ENCODE measurements at regions not wholly inside any gene's neighbourhood (a gene's known extent, or its start where the extent isn't known, plus 50 kb on each side); places are given as distances from the start of the nearest gene placed in this dataset.

GRCh38 chr9:106590759-106591505 lies 272.0 kb upstream of the ZNF462 start:
- no peak for TF ChIP-seq CTCF (IDR thresholded peaks at IDR 0.05)
- Histone ChIP-seq H3K27ac (no peak overlapping the region), H3K27me3 (ENCODE audit: low read depth) (no peaks in the 10 kb centered on the region), H3K9me3 (no peaks in the 10 kb centered on the region), H3K4me1 (no peaks in the 10 kb centered on the region), H3K4me3 (no peak overlapping the region), H3K36me3 (no peaks in the 10 kb centered on the region)
- ATAC-seq: no peak
- DNase-seq: no peak
- intact Hi-C loops (cut with DNase I): no loop called here

GRCh38 chr9:106593201-106593600 lies 269.8 kb upstream of the ZNF462 start:
- H3K4me1 ChIP-seq: no peaks in the 10 kb centered on the region
- no peak overlapping the region for H3K4me3 ChIP-seq
- no peak overlapping the region for H3K27ac ChIP-seq
- intact Hi-C loops (cut with DNase I): no loop called here
- H3K36me3 ChIP-seq: no peaks in the 10 kb centered on the region
- no peak for DNase-seq
- no peak for ATAC-seq
- no peak for TF ChIP-seq CTCF (IDR thresholded peaks at IDR 0.05)
- H3K9me3 ChIP-seq: no peaks in the 10 kb centered on the region
- H3K27me3 ChIP-seq (ENCODE audit: low read depth): no peaks in the 10 kb centered on the region

GRCh38 chr9:106596984-106597383 lies 266.0 kb upstream of the ZNF462 start:
- no peak for TF ChIP-seq CTCF (IDR thresholded peaks at IDR 0.05)
- H3K9me3 ChIP-seq: no peaks in the 10 kb centered on the region
- no peak overlapping the region for H3K27ac ChIP-seq
- no peaks in the 10 kb centered on the region for H3K4me1 ChIP-seq
- DNase-seq (no peak), ATAC-seq (no peak)
- intact Hi-C loops (cut with DNase I): no loop called here
- H3K36me3 ChIP-seq: no peaks in the 10 kb centered on the region
- H3K27me3 ChIP-seq (ENCODE audit: low read depth): no peaks in the 10 kb centered on the region
- no peak overlapping the region for H3K4me3 ChIP-seq

- no peak for TF ChIP-seq CTCF (IDR thresholded peaks at IDR 0.05)
- intact Hi-C loops (cut with DNase I): no loop called here
- no peak overlapping the region for H3K27ac ChIP-seq
Observed at GRCh38 chr9:106600955-106601560, 261.9 kb upstream of the ZNF462 start.

GRCh38 chr9:106602344-106602743 lies 260.6 kb upstream of the ZNF462 start:
- Histone ChIP-seq H3K36me3 (no peaks in the 10 kb centered on the region), H3K4me1 (no peaks in the 10 kb centered on the region), H3K27me3 (ENCODE audit: low read depth) (no peaks in the 10 kb centered on the region), H3K4me3 (no peak overlapping the region), H3K9me3 (no peaks in the 10 kb centered on the region), H3K27ac (no peak overlapping the region)
- ATAC-seq (no peak), DNase-seq (no peak)
- no peak for TF ChIP-seq CTCF (IDR thresholded peaks at IDR 0.05)
- intact Hi-C loops (cut with DNase I): no loop called here

More at GRCh38 chr9:106600955-106601560, 261.9 kb upstream of the ZNF462 start:
- Histone ChIP-seq H3K9me3 (no peaks in the 10 kb centered on the region), H3K4me3 (no peak overlapping the region), H3K27me3 (ENCODE audit: low read depth) (no peaks in the 10 kb centered on the region), H3K36me3 (no peaks in the 10 kb centered on the region), H3K4me1 (no peaks in the 10 kb centered on the region)
- ATAC-seq (no peak), DNase-seq (no peak)
